ENCODE measurements at regions not wholly inside any gene's neighbourhood (a gene's known extent, or its start where the extent isn't known, plus 50 kb on each side); places are given as distances from the start of the nearest gene placed in this dataset.
"Not testable (repeated sequence)": the region's sequence is repeated elsewhere in the genome, so short reads cannot be mapped to it uniquely, and the experiment has no call there.

- no peak for DNase-seq
These were observed 718.5 kb downstream of the SMARCA1 start for GRCh38 chrX:128804828-128805227.

GRCh38 chrX:128800138-128800537 lies 723.2 kb downstream of the SMARCA1 start:
- DNase-seq: no peak
- TF ChIP-seq GATA1 (IDR thresholded peaks at IDR 0.05; ENCODE audit: low read depth, low read length): no peak

More at GRCh38 chrX:128804828-128805227, 718.5 kb downstream of the SMARCA1 start:
- TF ChIP-seq POLR2A (IDR thresholded peaks at IDR 0.05; ENCODE audit: low read length) (no peak), GATA1 (IDR thresholded peaks at IDR 0.05; ENCODE audit: low read depth, low read length) (no peak)

- not testable (repeated sequence) for DNase-seq
These were observed 730.9 kb upstream of the ACTRT1 start for GRCh38 chrX:128783139-128783538.

- DNase-seq: no peak
- TF ChIP-seq GATA1 (IDR thresholded peaks at IDR 0.05; ENCODE audit: low read depth, low read length): no peak
- TF ChIP-seq POLR2A (IDR thresholded peaks at IDR 0.05; ENCODE audit: low read length): no peak
These were observed 729.3 kb upstream of the ACTRT1 start for GRCh38 chrX:128781506-128781905.

GRCh38 chrX:128780934-128781333 lies 728.7 kb upstream of the ACTRT1 start:
- no peak for DNase-seq
- TF ChIP-seq GATA1 (IDR thresholded peaks at IDR 0.05; ENCODE audit: low read depth, low read length) (no peak), POLR2A (IDR thresholded peaks at IDR 0.05; ENCODE audit: low read length) (no peak)

- TF ChIP-seq GATA1 (IDR thresholded peaks at IDR 0.05; ENCODE audit: low read depth, low read length): no peak
- TF ChIP-seq POLR2A (IDR thresholded peaks at IDR 0.05; ENCODE audit: low read length): no peak
- DNase-seq: no peak
These were observed 717.3 kb upstream of the ACTRT1 start for GRCh38 chrX:128769495-128769894.

- no peak for TF ChIP-seq POLR2A (IDR thresholded peaks at IDR 0.05; ENCODE audit: low read length)
- no peak for TF ChIP-seq GATA1 (IDR thresholded peaks at IDR 0.05; ENCODE audit: low read depth, low read length)
- DNase-seq: no peak
These were observed 707.5 kb upstream of the ACTRT1 start for GRCh38 chrX:128759745-128760144.

GRCh38 chrX:128759177-128759576 lies 707.0 kb upstream of the ACTRT1 start:
- no peak for TF ChIP-seq GATA1 (IDR thresholded peaks at IDR 0.05; ENCODE audit: low read depth, low read length)
- no peak for DNase-seq

GRCh38 chrX:128754130-128754529 lies 701.9 kb upstream of the ACTRT1 start:
- no peak for DNase-seq
- TF ChIP-seq GATA1 (IDR thresholded peaks at IDR 0.05; ENCODE audit: low read depth, low read length) (no peak), POLR2A (IDR thresholded peaks at IDR 0.05; ENCODE audit: low read length) (no peak)

GRCh38 chrX:128739539-128739938 lies 687.3 kb upstream of the ACTRT1 start:
- no peak for TF ChIP-seq GATA1 (IDR thresholded peaks at IDR 0.05; ENCODE audit: low read depth, low read length)
- TF ChIP-seq POLR2A (IDR thresholded peaks at IDR 0.05; ENCODE audit: low read length): no peak
- DNase-seq: no peak

- no peak for TF ChIP-seq GATA1 (IDR thresholded peaks at IDR 0.05; ENCODE audit: low read depth, low read length)
- TF ChIP-seq POLR2A (IDR thresholded peaks at IDR 0.05; ENCODE audit: low read length): no peak
- DNase-seq: no peak
These were observed 676.7 kb upstream of the ACTRT1 start for GRCh38 chrX:128728943-128729342.

- DNase-seq: no peak
- TF ChIP-seq GATA1 (IDR thresholded peaks at IDR 0.05; ENCODE audit: low read depth, low read length): no peak
- no peak for TF ChIP-seq POLR2A (IDR thresholded peaks at IDR 0.05; ENCODE audit: low read length)
These were observed 665.7 kb upstream of the ACTRT1 start for GRCh38 chrX:128717635-128718578.

GRCh38 chrX:128714425-128714824 lies 662.2 kb upstream of the ACTRT1 start:
- no peak for DNase-seq
- TF ChIP-seq POLR2A (IDR thresholded peaks at IDR 0.05; ENCODE audit: low read length) (no peak), GATA1 (IDR thresholded peaks at IDR 0.05; ENCODE audit: low read depth, low read length) (no peak)

GRCh38 chrX:128699716-128700285 lies 647.6 kb upstream of the ACTRT1 start:
- TF ChIP-seq GATA1 (IDR thresholded peaks at IDR 0.05; ENCODE audit: low read depth, low read length): no peak
- no peak for TF ChIP-seq POLR2A (IDR thresholded peaks at IDR 0.05; ENCODE audit: low read length)
- DNase-seq: no peak

GRCh38 chrX:128698573-128699181 lies 646.5 kb upstream of the ACTRT1 start:
- TF ChIP-seq POLR2A (IDR thresholded peaks at IDR 0.05; ENCODE audit: low read length) (no peak), GATA1 (IDR thresholded peaks at IDR 0.05; ENCODE audit: low read depth, low read length) (no peak)
- no peak for DNase-seq
